ENCODE measurements at regions not wholly inside any gene's neighbourhood (a gene's known extent, or its start where the extent isn't known, plus 50 kb on each side); places are given as distances from the start of the nearest gene placed in this dataset.

DNA sequence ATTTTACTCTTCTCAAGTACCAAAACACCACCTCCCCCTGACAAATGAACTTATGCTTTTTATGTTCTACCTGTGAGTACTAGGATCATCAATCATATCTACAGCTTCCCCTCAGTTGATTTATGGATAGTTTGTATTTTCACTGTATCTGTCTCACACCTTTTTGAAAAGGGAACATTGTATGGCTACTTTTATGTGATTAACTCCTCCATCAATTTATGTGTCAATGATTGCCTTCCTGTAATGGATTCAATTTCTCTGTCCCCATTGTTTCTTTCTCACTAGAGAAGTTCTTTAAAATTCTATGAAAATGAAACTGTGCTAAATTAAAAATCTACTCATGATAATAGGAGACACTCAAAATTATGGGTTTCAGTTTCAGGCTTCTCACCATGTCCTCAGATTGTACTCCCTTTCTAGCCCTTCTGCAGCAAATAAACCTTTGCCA lies 935.0 kb downstream of the TRIB2 start:
- H3K36me3 ChIP-seq (ENCODE audit: insufficient read depth, low read length): no peaks in the 10 kb centered on the region
- H2AFZ ChIP-seq (ENCODE audit: low read length): no peak overlapping the region
- no peaks in the 10 kb centered on the region for H4K20me1 ChIP-seq (ENCODE audit: insufficient read depth, low read depth, low read length)
- DNase-seq: no peak
- no peak overlapping the region for H3K4me2 ChIP-seq (ENCODE audit: low read depth, low read length, poor library complexity, severe bottlenecking)
- H3K27me3 ChIP-seq (ENCODE audit: low read length): no peaks in the 10 kb centered on the region
- no peaks in the 10 kb centered on the region for H3K4me1 ChIP-seq (ENCODE audit: low read length)
- peaks cover 16% of the 10 kb centered on the region for H3K9me3 ChIP-seq (ENCODE audit: low read length)
- no peak overlapping the region for H3K4me3 ChIP-seq (ENCODE audit: low read length)
- H3K9ac ChIP-seq (ENCODE audit: low read length): no peak overlapping the region
- no peaks in the 10 kb centered on the region for H3K9me2 ChIP-seq (replicated peaks; ENCODE audit: insufficient read depth, low read length)
- no peak overlapping the region for H3K27ac ChIP-seq (ENCODE audit: low read length)
- H3K79me2 ChIP-seq (ENCODE audit: low read length): no peaks in the 10 kb centered on the region

DNA sequence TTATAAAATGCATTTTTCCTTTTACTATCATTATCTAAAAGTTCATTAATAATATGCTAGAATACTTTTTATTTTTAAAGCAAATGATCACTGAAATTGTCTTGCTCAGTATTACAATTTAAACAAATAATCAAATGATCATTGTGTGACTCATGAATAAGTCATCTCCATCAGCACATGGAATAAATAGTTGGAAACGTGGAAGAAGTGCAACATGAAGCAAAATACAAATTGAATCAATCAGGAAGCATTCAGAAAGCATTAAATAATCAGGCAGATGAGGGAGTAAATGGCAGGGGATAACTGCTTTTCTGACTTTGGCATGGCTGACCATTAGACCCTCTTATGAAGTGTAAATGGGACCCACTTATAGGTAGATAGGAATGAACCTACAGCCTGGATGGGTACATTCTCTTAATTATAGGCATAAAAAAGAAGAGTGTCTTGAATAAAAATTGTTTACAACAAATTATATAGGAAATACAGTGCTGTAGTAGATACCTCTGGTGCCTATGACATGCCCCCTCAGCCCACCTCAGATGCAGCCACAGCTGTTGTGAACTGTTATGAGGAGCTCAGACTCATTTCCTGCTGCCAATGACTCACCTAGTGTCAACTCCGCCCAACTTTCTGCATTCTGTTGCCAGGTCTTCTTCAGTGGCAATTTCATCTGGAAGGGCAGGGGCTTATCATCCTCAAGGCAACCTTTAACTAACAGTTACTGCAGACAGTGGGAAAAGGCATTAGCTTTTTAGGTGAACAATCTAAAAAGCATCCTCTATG lies 936.0 kb downstream of the TRIB2 start:
- no peaks in the 10 kb centered on the region for H3K9me2 ChIP-seq (replicated peaks; ENCODE audit: insufficient read depth, low read length)
- no peak overlapping the region for H3K4me3 ChIP-seq (ENCODE audit: low read length)
- H3K9me3 ChIP-seq (ENCODE audit: low read length): peaks cover 16% of the 10 kb centered on the region
- no peak for DNase-seq
- no peak overlapping the region for H3K9ac ChIP-seq (ENCODE audit: low read length)
- H3K79me2 ChIP-seq (ENCODE audit: low read length): no peaks in the 10 kb centered on the region
- no peak overlapping the region for H2AFZ ChIP-seq (ENCODE audit: low read length)
- H3K4me1 ChIP-seq (ENCODE audit: low read length): no peaks in the 10 kb centered on the region
- no peaks in the 10 kb centered on the region for H3K27me3 ChIP-seq (ENCODE audit: low read length)
- H4K20me1 ChIP-seq (ENCODE audit: insufficient read depth, low read depth, low read length): no peaks in the 10 kb centered on the region
- H3K27ac ChIP-seq (ENCODE audit: low read length): no peak overlapping the region
- H3K4me2 ChIP-seq (ENCODE audit: low read depth, low read length, poor library complexity, severe bottlenecking): no peak overlapping the region
- no peaks in the 10 kb centered on the region for H3K36me3 ChIP-seq (ENCODE audit: insufficient read depth, low read length)

DNA sequence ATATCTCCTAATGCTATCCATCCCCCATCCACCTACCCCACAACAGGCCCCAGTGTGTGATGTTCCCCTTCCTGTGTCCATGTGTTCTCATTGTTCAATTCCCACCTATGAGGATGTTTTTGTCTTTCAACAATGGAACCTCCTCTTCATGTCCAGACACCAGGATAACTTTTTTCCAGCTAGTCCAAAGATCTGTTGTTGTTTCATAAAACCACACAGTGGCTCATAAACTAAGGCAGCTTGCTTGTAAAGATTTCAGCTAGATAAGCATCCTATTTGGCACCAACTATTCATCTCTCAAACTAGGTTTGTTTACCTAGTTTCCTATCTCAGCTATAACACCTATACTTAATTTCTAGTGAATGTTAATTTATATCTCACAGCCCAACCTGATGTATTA lies 937.7 kb downstream of the TRIB2 start:
- H2AFZ ChIP-seq (ENCODE audit: low read length): no peak overlapping the region
- no peak overlapping the region for H3K4me3 ChIP-seq (ENCODE audit: low read length)
- peaks cover 13% of the 10 kb centered on the region for H3K9me3 ChIP-seq (ENCODE audit: low read length)
- H3K79me2 ChIP-seq (ENCODE audit: low read length): no peaks in the 10 kb centered on the region
- DNase-seq: no peak
- H3K36me3 ChIP-seq (ENCODE audit: insufficient read depth, low read length): no peaks in the 10 kb centered on the region
- no peak overlapping the region for H3K27ac ChIP-seq (ENCODE audit: low read length)
- no peak overlapping the region for H3K4me2 ChIP-seq (ENCODE audit: low read depth, low read length, poor library complexity, severe bottlenecking)
- no peaks in the 10 kb centered on the region for H3K27me3 ChIP-seq (ENCODE audit: low read length)
- H4K20me1 ChIP-seq (ENCODE audit: insufficient read depth, low read depth, low read length): no peaks in the 10 kb centered on the region
- no peak overlapping the region for H3K9ac ChIP-seq (ENCODE audit: low read length)
- H3K9me2 ChIP-seq (replicated peaks; ENCODE audit: insufficient read depth, low read length): no peaks in the 10 kb centered on the region
- no peaks in the 10 kb centered on the region for H3K4me1 ChIP-seq (ENCODE audit: low read length)

DNA sequence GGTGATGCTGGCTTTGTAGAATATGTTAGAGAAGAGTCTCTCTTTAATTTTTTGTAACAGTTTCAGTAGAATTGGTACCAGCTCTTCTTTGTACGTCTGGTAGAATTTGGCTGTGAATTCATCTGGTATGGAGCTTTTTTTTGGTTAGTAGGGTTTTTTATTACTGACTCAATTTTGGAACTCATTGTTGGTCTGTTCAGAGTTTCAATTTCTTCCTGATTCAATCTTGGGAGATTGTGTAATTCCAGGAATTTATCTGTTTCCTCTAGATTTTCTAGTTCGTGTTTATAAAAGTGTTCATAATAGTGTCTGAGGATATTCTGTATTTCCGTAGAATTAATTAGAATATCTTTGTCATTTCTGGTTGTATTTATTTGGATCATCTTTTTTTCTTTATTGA lies 943.5 kb downstream of the TRIB2 start:
- H3K4me2 ChIP-seq (ENCODE audit: low read depth, low read length, poor library complexity, severe bottlenecking): no peak overlapping the region
- H3K9ac ChIP-seq (ENCODE audit: low read length): no peak overlapping the region
- H2AFZ ChIP-seq (ENCODE audit: low read length): no peak overlapping the region

GRCh38 chr2:13662055-13662454 lies 945.3 kb downstream of the TRIB2 start:
- H3K4me3 ChIP-seq (ENCODE audit: low read length): no peak overlapping the region
- no peaks in the 10 kb centered on the region for H4K20me1 ChIP-seq (ENCODE audit: insufficient read depth, low read depth, low read length)
- no peaks in the 10 kb centered on the region for H3K36me3 ChIP-seq (ENCODE audit: insufficient read depth, low read length)
- H3K9me2 ChIP-seq (replicated peaks; ENCODE audit: insufficient read depth, low read length): no peaks in the 10 kb centered on the region
- H3K4me1 ChIP-seq (ENCODE audit: low read length): no peaks in the 10 kb centered on the region
- peaks cover 34% of the 10 kb centered on the region for H3K9me3 ChIP-seq (ENCODE audit: low read length)
- H3K27ac ChIP-seq (ENCODE audit: low read length): no peak overlapping the region
- no peak overlapping the region for H3K9ac ChIP-seq (ENCODE audit: low read length)
- DNase-seq: no peak
- no peak overlapping the region for H3K4me2 ChIP-seq (ENCODE audit: low read depth, low read length, poor library complexity, severe bottlenecking)
- no peaks in the 10 kb centered on the region for H3K27me3 ChIP-seq (ENCODE audit: low read length)
- H2AFZ ChIP-seq (ENCODE audit: low read length): no peak overlapping the region
- H3K79me2 ChIP-seq (ENCODE audit: low read length): no peaks in the 10 kb centered on the region

More for the DNA sequence above, 943.5 kb downstream of the TRIB2 start:
- Histone ChIP-seq H3K36me3 (ENCODE audit: insufficient read depth, low read length) (no peaks in the 10 kb centered on the region), H3K79me2 (ENCODE audit: low read length) (no peaks in the 10 kb centered on the region), H3K4me1 (ENCODE audit: low read length) (no peaks in the 10 kb centered on the region), H3K4me3 (ENCODE audit: low read length) (no peak overlapping the region), H4K20me1 (ENCODE audit: insufficient read depth, low read depth, low read length) (no peaks in the 10 kb centered on the region), H3K27me3 (ENCODE audit: low read length) (no peaks in the 10 kb centered on the region), H3K9me2 (replicated peaks; ENCODE audit: insufficient read depth, low read length) (no peaks in the 10 kb centered on the region), H3K9me3 (ENCODE audit: low read length) (peaks cover 29% of the 10 kb centered on the region), H3K27ac (ENCODE audit: low read length) (no peak overlapping the region)
- DNase-seq: no peak

DNA sequence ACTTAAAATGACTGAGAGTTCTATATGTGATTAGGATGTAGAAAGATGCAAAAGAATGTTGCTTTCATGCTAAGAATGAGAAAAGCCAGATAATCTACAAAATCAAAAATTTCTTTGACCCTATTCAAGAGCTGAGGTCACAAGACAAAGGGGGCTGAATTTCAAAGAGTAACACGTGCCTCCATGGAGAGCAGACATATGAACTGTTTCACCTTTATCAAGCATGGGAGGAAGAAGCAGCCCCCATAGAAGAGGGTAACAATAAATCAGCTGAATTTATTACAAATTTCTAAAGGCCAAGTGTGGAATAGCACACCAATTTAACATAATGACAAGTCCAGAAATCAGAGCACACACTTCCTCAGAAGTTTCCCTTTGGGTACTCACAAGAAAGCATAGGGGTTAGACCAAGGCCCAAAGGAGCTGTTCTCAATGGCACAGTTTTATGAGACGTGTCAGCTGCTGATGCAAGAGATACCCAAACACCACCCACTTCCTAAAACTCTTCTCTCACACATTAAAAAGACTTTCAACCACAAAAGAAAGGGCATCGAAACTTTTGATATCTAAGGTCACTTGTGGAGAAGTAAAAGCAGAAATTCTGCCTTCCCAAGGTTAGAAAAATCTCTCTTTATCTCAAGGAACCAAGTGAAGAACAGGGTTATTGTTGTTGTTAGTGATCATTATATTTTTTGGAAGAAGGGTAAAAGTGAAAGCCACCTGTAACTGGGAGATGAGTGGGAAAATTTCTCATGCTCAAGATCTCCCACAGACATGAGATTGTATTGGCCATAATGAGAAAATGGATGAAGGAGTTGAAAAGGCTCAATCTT lies 950.1 kb downstream of the TRIB2 start:
- H3K9ac ChIP-seq (ENCODE audit: low read length): no peak overlapping the region
- H3K4me1 ChIP-seq (ENCODE audit: low read length): no peaks in the 10 kb centered on the region
- H4K20me1 ChIP-seq (ENCODE audit: insufficient read depth, low read depth, low read length): no peaks in the 10 kb centered on the region
- no peaks in the 10 kb centered on the region for H3K36me3 ChIP-seq (ENCODE audit: insufficient read depth, low read length)
- no peak overlapping the region for H3K4me3 ChIP-seq (ENCODE audit: low read length)
- H3K27ac ChIP-seq (ENCODE audit: low read length): no peak overlapping the region
- H3K27me3 ChIP-seq (ENCODE audit: low read length): no peaks in the 10 kb centered on the region
- H3K9me2 ChIP-seq (replicated peaks; ENCODE audit: insufficient read depth, low read length): no peaks in the 10 kb centered on the region
- peaks cover 38% of the 10 kb centered on the region for H3K9me3 ChIP-seq (ENCODE audit: low read length)
- DNase-seq: no peak
- H3K4me2 ChIP-seq (ENCODE audit: low read depth, low read length, poor library complexity, severe bottlenecking): no peak overlapping the region
- no peaks in the 10 kb centered on the region for H3K79me2 ChIP-seq (ENCODE audit: low read length)
- no peak overlapping the region for H2AFZ ChIP-seq (ENCODE audit: low read length)

- Histone ChIP-seq H2AFZ (ENCODE audit: low read length) (no peak overlapping the region), H3K9ac (ENCODE audit: low read length) (no peak overlapping the region), H3K4me2 (ENCODE audit: low read depth, low read length, poor library complexity, severe bottlenecking) (no peak overlapping the region), H3K27me3 (ENCODE audit: low read length) (no peaks in the 10 kb centered on the region), H3K4me1 (ENCODE audit: low read length) (no peaks in the 10 kb centered on the region), H3K9me3 (ENCODE audit: low read length) (peaks cover 33% of the 10 kb centered on the region), H3K79me2 (ENCODE audit: low read length) (no peaks in the 10 kb centered on the region), H3K27ac (ENCODE audit: low read length) (no peak overlapping the region), H3K36me3 (ENCODE audit: insufficient read depth, low read length) (no peaks in the 10 kb centered on the region), H3K9me2 (replicated peaks; ENCODE audit: insufficient read depth, low read length) (no peaks in the 10 kb centered on the region), H3K4me3 (ENCODE audit: low read length) (no peak overlapping the region), H4K20me1 (ENCODE audit: insufficient read depth, low read depth, low read length) (no peaks in the 10 kb centered on the region)
- DNase-seq: no peak
Observed at GRCh38 chr2:13667415-13667757, 950.6 kb downstream of the TRIB2 start.

GRCh38 chr2:13669607-13670006 lies 952.9 kb downstream of the TRIB2 start:
- Histone ChIP-seq H3K4me2 (ENCODE audit: low read depth, low read length, poor library complexity, severe bottlenecking) (no peak overlapping the region), H3K36me3 (ENCODE audit: insufficient read depth, low read length) (no peaks in the 10 kb centered on the region), H3K4me1 (ENCODE audit: low read length) (no peaks in the 10 kb centered on the region), H3K9me3 (ENCODE audit: low read length) (peaks cover 18% of the 10 kb centered on the region), H2AFZ (ENCODE audit: low read length) (no peak overlapping the region), H4K20me1 (ENCODE audit: insufficient read depth, low read depth, low read length) (no peaks in the 10 kb centered on the region), H3K9ac (ENCODE audit: low read length) (no peak overlapping the region), H3K9me2 (replicated peaks; ENCODE audit: insufficient read depth, low read length) (no peaks in the 10 kb centered on the region), H3K27ac (ENCODE audit: low read length) (no peak overlapping the region), H3K27me3 (ENCODE audit: low read length) (no peaks in the 10 kb centered on the region), H3K79me2 (ENCODE audit: low read length) (no peaks in the 10 kb centered on the region), H3K4me3 (ENCODE audit: low read length) (no peak overlapping the region)
- DNase-seq: no peak

Data from Karpas-422 (cell line).